KMS-11 (cell line): ENCODE measurements at regions not wholly inside any gene's neighbourhood (a gene's known extent, or its start where the extent isn't known, plus 50 kb on each side); places are given as distances from the start of the nearest gene placed in this dataset.

Source experiments
- H2AFZ ChIP-seq: fragments of 200-600 bp; sonication (generic); 2 replicates; pipeline ENCODE4 v1.6.1; 2016; ENCODE audit warnings: antibody characterized with exemption, mixed run types, low read depth
- H3K27ac ChIP-seq: fragments of 200-600 bp; sonication (generic); 2 replicates; pipeline ENCODE4 v1.6.1; 2016; ENCODE audit warnings: mild to moderate bottlenecking, mixed run types
- H3K27me3 ChIP-seq: fragments of 200-600 bp; sonication (generic); 2 replicates; pipeline ENCODE4 v1.6.1; 2017; ENCODE audit warnings: mild to moderate bottlenecking, low read depth, mixed run types, moderate library complexity; ENCODE audit not compliant: insufficient read depth
- H3K36me3 ChIP-seq: fragments of 200-600 bp; sonication (generic); 2 replicates; pipeline ENCODE4 v1.6.1; 2017; ENCODE audit warnings: mild to moderate bottlenecking, mixed run types; ENCODE audit not compliant: insufficient read depth
- H3K4me1 ChIP-seq: fragments of 200-600 bp; sonication (generic); 2 replicates; pipeline ENCODE4 v1.6.1; 2016; ENCODE audit warnings: mild to moderate bottlenecking, low read depth, mixed run types; ENCODE audit not compliant: poor library complexity, severe bottlenecking
- H3K4me2 ChIP-seq: fragments of 200-600 bp; sonication (generic); 2 replicates; pipeline ENCODE4 v1.7.0; 2016; ENCODE audit warnings: mild to moderate bottlenecking, mixed run types
- H3K4me3 ChIP-seq: fragments of 200-600 bp; sonication (generic); IDR thresholded peaks from 2 replicates; pipeline ENCODE4 v1.6.1; 2017; ENCODE audit warnings: low read depth, low read length, mixed read lengths; ENCODE audit not compliant: insufficient read depth
- H3K79me2 ChIP-seq: fragments of 200-600 bp; sonication (generic); 2 replicates; pipeline ENCODE4 v1.6.1; 2016; ENCODE audit warnings: low read depth, mixed run types; ENCODE audit not compliant: insufficient read depth
- H3K9ac ChIP-seq: fragments of 200-600 bp; sonication (generic); 2 replicates; pipeline ENCODE4 v1.6.1; 2016; ENCODE audit warnings: mild to moderate bottlenecking, mixed run types
- H4K20me1 ChIP-seq: fragments of 200-600 bp; sonication (generic); 2 replicates; pipeline ENCODE4 v1.6.1; 2016; ENCODE audit warnings: mild to moderate bottlenecking, mixed run types; ENCODE audit not compliant: insufficient read depth
- TF ChIP-seq, protein P1 (sequence below): fragments of 200-600 bp; sonication (generic); conservative IDR thresholded peaks from 2 replicates; pipeline ENCODE4 v1.6.1; 2017; ENCODE audit warnings: low read depth, mild to moderate bottlenecking, antibody characterized with exemption, low read length, moderate library complexity, mixed read lengths

DNA sequence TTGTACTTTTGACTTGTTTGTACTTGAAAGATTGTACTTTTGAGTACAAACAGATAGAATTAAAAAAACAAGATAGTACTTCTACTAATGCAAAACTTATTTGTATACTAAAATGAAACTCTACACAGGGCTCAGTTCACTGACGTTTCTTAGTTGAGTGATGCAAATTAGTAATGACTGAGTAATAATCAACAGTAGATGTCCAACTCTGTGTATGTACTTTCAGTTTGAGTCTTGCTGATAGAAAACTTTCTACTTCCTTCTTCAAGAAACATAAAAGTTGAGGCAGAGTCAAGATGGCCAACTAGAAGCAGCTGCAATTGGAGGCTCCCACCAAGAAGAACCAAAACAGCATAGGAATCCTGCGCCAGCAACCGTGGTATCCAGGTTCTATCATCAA is 585.0 kb downstream of the NR4A2 start:
- Histone ChIP-seq H3K27ac (no peak overlapping the region), H4K20me1 (no peaks in the 10 kb centered on the region), H2AFZ (no peak overlapping the region), H3K4me3 (no peak overlapping the region), H3K9ac (no peak overlapping the region), H3K79me2 (no peaks in the 10 kb centered on the region), H3K4me2 (no peak overlapping the region), H3K4me1 (no peaks in the 10 kb centered on the region), H3K27me3 (no peaks in the 10 kb centered on the region), H3K36me3 (no peaks in the 10 kb centered on the region)
- TF ChIP-seq, protein P1, sequence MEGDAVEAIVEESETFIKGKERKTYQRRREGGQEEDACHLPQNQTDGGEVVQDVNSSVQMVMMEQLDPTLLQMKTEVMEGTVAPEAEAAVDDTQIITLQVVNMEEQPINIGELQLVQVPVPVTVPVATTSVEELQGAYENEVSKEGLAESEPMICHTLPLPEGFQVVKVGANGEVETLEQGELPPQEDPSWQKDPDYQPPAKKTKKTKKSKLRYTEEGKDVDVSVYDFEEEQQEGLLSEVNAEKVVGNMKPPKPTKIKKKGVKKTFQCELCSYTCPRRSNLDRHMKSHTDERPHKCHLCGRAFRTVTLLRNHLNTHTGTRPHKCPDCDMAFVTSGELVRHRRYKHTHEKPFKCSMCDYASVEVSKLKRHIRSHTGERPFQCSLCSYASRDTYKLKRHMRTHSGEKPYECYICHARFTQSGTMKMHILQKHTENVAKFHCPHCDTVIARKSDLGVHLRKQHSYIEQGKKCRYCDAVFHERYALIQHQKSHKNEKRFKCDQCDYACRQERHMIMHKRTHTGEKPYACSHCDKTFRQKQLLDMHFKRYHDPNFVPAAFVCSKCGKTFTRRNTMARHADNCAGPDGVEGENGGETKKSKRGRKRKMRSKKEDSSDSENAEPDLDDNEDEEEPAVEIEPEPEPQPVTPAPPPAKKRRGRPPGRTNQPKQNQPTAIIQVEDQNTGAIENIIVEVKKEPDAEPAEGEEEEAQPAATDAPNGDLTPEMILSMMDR: no peak

DNA sequence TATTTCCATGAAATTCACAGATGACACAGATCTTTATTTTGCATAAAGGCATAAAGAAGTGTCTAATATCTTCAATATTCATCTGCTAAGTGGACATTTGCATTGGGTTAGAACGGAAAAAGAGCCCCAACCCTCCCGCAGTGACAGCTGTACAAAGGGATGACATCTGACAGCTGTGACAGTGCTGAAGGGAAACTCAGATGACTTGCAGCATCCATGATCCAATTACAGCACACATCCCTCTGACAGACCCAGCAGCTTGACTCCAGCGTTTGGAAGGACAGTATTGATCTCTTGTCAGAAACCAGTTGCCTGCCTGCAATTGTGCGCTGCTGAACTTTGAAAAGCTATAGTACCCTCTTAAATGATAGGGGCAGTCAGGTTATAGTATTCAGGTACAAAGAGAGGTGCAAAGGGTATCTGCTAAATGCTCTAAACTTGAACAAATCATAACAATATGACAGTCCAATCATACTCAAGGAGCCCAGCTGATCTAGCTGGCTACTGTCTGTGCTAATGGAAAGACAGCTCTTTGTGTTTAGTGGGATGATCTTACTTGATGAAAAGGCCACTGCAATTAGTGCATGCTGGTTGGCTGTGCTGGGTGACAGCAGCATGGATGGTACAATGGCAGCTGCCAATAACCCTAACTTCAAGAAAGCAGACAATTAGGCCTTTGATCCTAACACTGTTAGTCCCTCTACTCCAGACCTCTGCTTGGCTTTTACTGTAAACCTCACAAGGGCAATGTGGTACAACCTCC is 599.2 kb downstream of the NR4A2 start:
- Histone ChIP-seq H3K36me3 (no peaks in the 10 kb centered on the region), H3K9ac (no peak overlapping the region), H2AFZ (no peak overlapping the region), H4K20me1 (no peaks in the 10 kb centered on the region), H3K4me3 (no peak overlapping the region), H3K4me2 (no peak overlapping the region), H3K4me1 (no peaks in the 10 kb centered on the region), H3K79me2 (no peaks in the 10 kb centered on the region), H3K27ac (no peak overlapping the region), H3K27me3 (no peaks in the 10 kb centered on the region)
- TF ChIP-seq, protein P1: no peak

DNA sequence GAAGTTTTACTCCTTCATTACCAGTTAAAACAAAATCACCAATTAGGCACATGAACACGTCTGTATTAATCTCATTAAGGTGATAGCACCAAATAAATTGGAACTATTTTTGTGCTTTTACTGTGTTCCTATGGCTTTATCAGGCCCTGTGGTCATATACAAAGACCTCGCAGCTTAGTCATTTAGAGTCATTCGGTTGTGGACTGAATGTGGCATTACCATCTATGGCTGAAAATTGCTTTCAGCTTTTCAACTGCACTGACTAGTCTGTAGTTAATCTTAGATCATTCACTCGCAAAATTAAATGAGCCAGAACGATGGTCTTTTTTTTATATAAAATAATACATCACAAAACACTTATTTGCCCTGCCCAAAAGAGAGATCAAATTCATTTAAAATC is 601.7 kb downstream of the NR4A2 start:
- H3K36me3 ChIP-seq: no peaks in the 10 kb centered on the region
- H3K4me1 ChIP-seq: no peaks in the 10 kb centered on the region
- no peak overlapping the region for H3K4me2 ChIP-seq
- TF ChIP-seq, protein P1: no peak
- no peaks in the 10 kb centered on the region for H3K79me2 ChIP-seq
- no peak overlapping the region for H3K27ac ChIP-seq
- H3K4me3 ChIP-seq: no peak overlapping the region
- H3K27me3 ChIP-seq: no peaks in the 10 kb centered on the region
- no peak overlapping the region for H3K9ac ChIP-seq
- H2AFZ ChIP-seq: no peak overlapping the region
- H4K20me1 ChIP-seq: no peaks in the 10 kb centered on the region

DNA sequence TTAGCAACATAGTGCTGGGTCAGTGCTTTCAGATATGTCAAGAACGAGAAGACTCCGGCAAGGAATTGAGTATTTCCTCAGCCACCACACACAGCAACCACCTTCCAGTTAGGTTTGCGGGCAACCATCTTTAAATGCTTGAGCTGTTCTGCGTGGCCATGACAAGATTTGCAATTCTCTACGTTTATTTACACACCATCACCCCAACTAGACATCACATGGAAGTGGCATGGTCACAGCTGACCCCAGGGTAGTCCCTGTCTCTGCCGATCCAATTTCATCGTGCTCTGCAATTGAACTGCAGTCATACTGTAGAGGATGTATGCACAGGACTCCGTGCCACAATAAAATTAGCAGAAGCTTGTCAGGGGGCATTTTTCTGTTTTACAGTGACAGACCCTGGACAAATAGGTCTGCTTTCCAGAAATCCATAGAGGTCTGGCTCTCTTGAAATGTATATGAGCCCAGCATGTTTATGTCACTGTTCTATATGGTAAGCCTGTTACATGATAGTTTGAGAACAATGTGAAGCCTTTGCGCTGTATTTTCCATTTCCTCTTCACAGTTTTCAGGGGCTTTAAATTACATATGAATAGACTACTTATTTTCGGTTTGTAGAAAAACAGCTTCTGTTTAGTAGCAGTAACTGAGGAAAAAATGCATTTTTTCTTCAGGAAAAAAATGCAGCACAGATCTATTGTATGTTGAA is 605.2 kb downstream of the NR4A2 start:
- Histone ChIP-seq H3K4me3 (no peak overlapping the region), H3K36me3 (no peaks in the 10 kb centered on the region), H3K9ac (no peak overlapping the region), H4K20me1 (no peaks in the 10 kb centered on the region), H3K27me3 (no peaks in the 10 kb centered on the region), H3K79me2 (no peaks in the 10 kb centered on the region), H3K4me2 (no peak overlapping the region), H2AFZ (no peak overlapping the region), H3K4me1 (no peaks in the 10 kb centered on the region), H3K27ac (no peak overlapping the region)
- TF ChIP-seq, protein P1: no peak
